OCI-LY7 (cell line): ENCODE measurements at regions not wholly inside any gene's neighbourhood (a gene's known extent, or its start where the extent isn't known, plus 50 kb on each side); places are given as distances from the start of the nearest gene placed in this dataset.
"Not testable (repeated sequence)": the region's sequence is repeated elsewhere in the genome, so short reads cannot be mapped to it uniquely, and the experiment has no call there.

ENCODE experiments used
- BruUV-seq: library from RNA; stranded (reverse); fragments of 400-500 nt; replicated peaks from 2 replicates; lab custom pipeline; 2021; lab: Mats Ljungman, UMichigan
- CTCF ChIA-PET: fragments of 300-600 bp; sonication (Branson Sonifier 250); formaldehyde crosslinking; loops from one replicate; lab custom pipeline; 2022; ENCODE audit warnings: antibody characterized with exemption; ENCODE audit not compliant: unreplicated experiment; lab: Charles Lee
- POLR2A ChIA-PET: fragments of 300-600 bp; sonication (Branson Sonifier 250); formaldehyde crosslinking; loops from one replicate; lab custom pipeline; 2022; ENCODE audit warnings: antibody characterized with exemption; lab: Charles Lee
- DNase-seq: peaks from one replicate; pipeline ENCODE4 v3.0.0-alpha.2; 2015; ENCODE audit warnings: low spot score
- H2AFZ ChIP-seq: fragments of 200-600 bp; sonication (generic), shearing (Covaris generic); 2 replicates; pipeline ENCODE4 v1.6.1; 2014; ENCODE audit warnings: mild to moderate bottlenecking, antibody characterized with exemption, low read length, moderate library complexity
- H3K27ac ChIP-seq: fragments of 200-600 bp; sonication (generic); 2 replicates; pipeline ENCODE4 v1.5.1; 2014; ENCODE audit warnings: mixed run types, low read depth, mild to moderate bottlenecking, moderate library complexity, low read length, inconsistent platforms; ENCODE audit not compliant: poor library complexity, severe bottlenecking
- H3K36me3 ChIP-seq: fragments of 200-600 bp; sonication (generic); 2 replicates; pipeline ENCODE4 v1.6.1; 2014; ENCODE audit warnings: mild to moderate bottlenecking, antibody characterized with exemption, low read length, moderate library complexity, mixed read lengths; ENCODE audit not compliant: insufficient read depth
- H3K4me1 ChIP-seq: fragments of 200-600 bp; sonication (generic); 2 replicates; pipeline ENCODE4 v1.5.1; 2014; ENCODE audit warnings: mild to moderate bottlenecking, low read length; ENCODE audit not compliant: insufficient read depth, poor library complexity, severe bottlenecking
- H3K4me2 ChIP-seq: fragments of 200-600 bp; sonication (generic); 2 replicates; pipeline ENCODE4 v1.6.1; 2014; ENCODE audit warnings: mild to moderate bottlenecking, low read length
- H3K4me3 ChIP-seq: fragments of 200-600 bp; sonication (generic); 2 replicates; pipeline ENCODE4 v1.5.1; 2014; ENCODE audit warnings: mild to moderate bottlenecking, low read depth, low read length; ENCODE audit not compliant: poor library complexity, severe bottlenecking
- H3K79me2 ChIP-seq: fragments of 200-600 bp; sonication (generic); 2 replicates; pipeline ENCODE4 v1.6.1; 2016; ENCODE audit warnings: low read depth, mild to moderate bottlenecking, low read length, moderate library complexity, mixed read lengths; ENCODE audit not compliant: insufficient read depth
- H3K9me2 ChIP-seq: fragments of 200-600 bp; sonication (generic); 2 replicates; pipeline ENCODE4 v1.6.1; 2016; ENCODE audit warnings: mild to moderate bottlenecking, low read length, mixed read lengths; ENCODE audit not compliant: insufficient read depth
- H3K9me3 ChIP-seq: fragments of 200-600 bp; sonication (generic); 2 replicates; pipeline ENCODE4 v1.6.1; 2014; ENCODE audit warnings: mild to moderate bottlenecking, mixed run types, low read length, mixed read lengths
- H4K20me1 ChIP-seq: fragments of 200-600 bp; sonication (generic); 2 replicates; pipeline ENCODE4 v1.6.1; 2014; ENCODE audit warnings: mild to moderate bottlenecking, antibody characterized with exemption, low read length, moderate library complexity, mixed read lengths; ENCODE audit not compliant: insufficient read depth
- CTCF ChIP-seq: fragments of 200-600 bp; sonication (generic); conservative IDR thresholded peaks from 2 replicates; pipeline ENCODE4 v1.5.1; 2014; ENCODE audit warnings: mild to moderate bottlenecking, antibody characterized with exemption, low read length, moderate library complexity, mixed read lengths
- EZH2phosphoT487 ChIP-seq: fragments of 200-600 bp; sonication (generic); IDR thresholded peaks from 2 replicates; pipeline ENCODE4 v1.6.1; 2018; ENCODE audit warnings: low read depth, borderline replicate concordance, mild to moderate bottlenecking, mixed run types, antibody characterized with exemption, low read length, moderate library complexity, mixed read lengths
- intact Hi-C: fragments of 100-400 bp; cut with micrococcal nuclease; formaldehyde crosslinking; loops from one replicate; pipeline ENCODE4 v1.10.0; 2022; ENCODE audit not compliant: unreplicated experiment

DNA sequence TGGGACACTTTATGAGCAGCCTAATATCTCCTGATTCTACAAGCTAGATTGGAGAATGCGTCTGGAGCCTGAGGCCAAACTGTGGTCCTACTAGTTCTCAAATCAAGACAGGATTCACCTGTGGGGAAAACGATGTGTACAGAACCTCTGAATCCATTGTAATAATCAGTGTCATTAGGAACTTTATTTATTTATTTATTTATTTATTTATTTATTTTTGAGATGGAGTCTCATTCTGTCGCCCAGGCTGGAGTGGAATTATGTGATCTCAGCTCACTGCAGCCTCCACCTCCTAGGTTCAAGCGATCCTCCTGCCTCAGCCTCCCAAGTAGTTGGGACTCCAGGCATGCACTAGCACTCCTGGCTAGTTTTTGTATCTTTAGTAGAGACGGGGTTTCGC, 52.6 kb upstream of the KIF26B start:
- H2AFZ ChIP-seq, BruUV-seq, H4K20me1 ChIP-seq, CTCF ChIA-PET, H3K36me3 ChIP-seq, H3K4me1 ChIP-seq, H3K27ac ChIP-seq, intact Hi-C loops, H3K4me2 ChIP-seq, H3K4me3 ChIP-seq, H3K79me2 ChIP-seq, H3K9me2 ChIP-seq, H3K9me3 ChIP-seq, DNase-seq: not testable (repeated sequence)
- POLR2A ChIA-PET: interaction anchor here (0.7 kb wide), 1 partner anchor 587 kb away, joined by 4 read pairs; no protein-coding TSS in a partner anchor

DNA sequence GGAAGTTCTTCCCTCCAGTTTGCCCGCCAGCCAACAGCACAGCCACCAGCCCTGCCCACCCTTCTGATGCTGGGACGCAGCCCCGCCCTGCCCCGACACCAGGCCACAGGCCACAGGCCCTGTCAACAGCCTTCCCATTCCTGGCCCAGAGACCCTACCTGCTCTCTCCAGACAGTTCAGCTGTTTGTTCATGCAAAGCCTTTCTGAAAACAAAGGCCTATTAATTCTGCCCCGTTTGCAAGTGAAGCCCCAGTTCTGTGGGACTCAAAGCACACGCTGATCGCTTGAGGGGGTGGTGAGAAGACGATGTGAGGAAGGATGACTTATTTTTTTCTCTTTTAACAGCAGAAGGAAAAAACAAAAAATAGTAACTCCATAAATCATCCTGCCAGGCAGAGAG, 55.4 kb upstream of the KIF26B start:
- POLR2A ChIA-PET: no interaction called here
- no TSS peak for BruUV-seq
- intact Hi-C loops: no loop called here
- no peaks in the 10 kb centered on the region for H3K9me3 ChIP-seq
- no peak overlapping the region for H3K27ac ChIP-seq
- H3K79me2 ChIP-seq: no peaks in the 10 kb centered on the region
- H4K20me1 ChIP-seq: no peaks in the 10 kb centered on the region
- no peak for TF ChIP-seq CTCF
- TF ChIP-seq EZH2phosphoT487: no peak
- no peaks in the 10 kb centered on the region for H3K36me3 ChIP-seq
- CTCF ChIA-PET: no interaction called here
- no peak overlapping the region for H2AFZ ChIP-seq
- DNase-seq: no peak
- no peak overlapping the region for H3K4me3 ChIP-seq
- H3K4me1 ChIP-seq: no peaks in the 10 kb centered on the region
- H3K9me2 ChIP-seq: no peaks in the 10 kb centered on the region
- no peak overlapping the region for H3K4me2 ChIP-seq

DNA sequence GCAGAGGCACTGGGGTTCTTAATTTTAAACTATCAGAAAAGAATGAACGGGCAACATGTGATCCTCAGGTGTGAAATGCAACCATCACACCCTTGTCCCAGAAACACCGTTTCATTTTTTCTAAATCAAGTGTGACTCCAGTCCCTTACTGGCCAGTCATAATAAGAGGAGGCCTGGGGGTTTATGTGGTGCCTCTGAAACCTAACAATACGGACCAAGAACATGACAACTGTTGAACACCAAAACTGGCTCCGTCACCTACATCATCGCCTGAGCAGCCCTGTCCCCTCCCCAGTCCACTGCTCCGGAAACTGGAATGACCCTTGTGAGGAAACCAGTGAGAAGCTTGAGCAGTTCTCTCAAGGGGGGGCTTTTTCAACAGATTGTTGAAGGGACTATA, 55.9 kb upstream of the KIF26B start:
- no peak for DNase-seq
- H3K9me2 ChIP-seq: no peaks in the 10 kb centered on the region
- H4K20me1 ChIP-seq: no peaks in the 10 kb centered on the region
- H3K4me1 ChIP-seq: no peaks in the 10 kb centered on the region
- no peak overlapping the region for H3K4me2 ChIP-seq
- CTCF ChIA-PET: no interaction called here
- no peak overlapping the region for H2AFZ ChIP-seq
- H3K4me3 ChIP-seq: no peak overlapping the region
- intact Hi-C loops: no loop called here
- POLR2A ChIA-PET: no interaction called here
- no peak overlapping the region for H3K27ac ChIP-seq
- H3K36me3 ChIP-seq: no peaks in the 10 kb centered on the region
- no peaks in the 10 kb centered on the region for H3K9me3 ChIP-seq
- TF ChIP-seq EZH2phosphoT487: no peak
- TF ChIP-seq CTCF: no peak
- no TSS peak for BruUV-seq
- H3K79me2 ChIP-seq: no peaks in the 10 kb centered on the region
